ENCODE measurements at regions not wholly inside any gene's neighbourhood (a gene's known extent, or its start where the extent isn't known, plus 50 kb on each side); places are given as distances from the start of the nearest gene placed in this dataset.

DNA sequence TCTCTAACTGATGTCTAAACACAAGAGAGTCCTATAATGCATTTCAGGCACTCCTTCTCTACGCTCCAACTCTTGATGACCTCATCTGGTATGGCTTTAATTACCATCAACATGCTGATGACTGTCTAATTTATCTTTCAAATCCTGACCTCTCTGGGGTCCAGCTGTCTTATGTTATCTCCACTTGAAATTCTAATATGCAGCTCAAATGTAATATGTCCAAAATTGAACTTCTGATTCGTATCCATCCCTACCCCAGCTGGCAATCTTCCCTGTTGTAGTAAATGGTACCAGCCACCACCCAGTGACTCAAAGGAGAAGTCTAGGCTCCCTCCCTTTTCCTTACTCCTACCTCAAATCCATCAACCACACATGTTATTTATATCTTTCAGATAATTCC is 288.0 kb upstream of the SLC10A2 start:
- Histone ChIP-seq H2AFZ (ENCODE audit: low read depth) (no peak overlapping the region), H3K36me3 (ENCODE audit: insufficient read depth) (no peaks in the 10 kb centered on the region), H3K27me3 (ENCODE audit: insufficient read depth, low read depth) (no peaks in the 10 kb centered on the region), H4K20me1 (ENCODE audit: insufficient read depth) (no peaks in the 10 kb centered on the region), H3K79me2 (ENCODE audit: insufficient read depth, low read depth) (no peaks in the 10 kb centered on the region), H3K9ac (no peak overlapping the region), H3K4me3 (IDR thresholded peaks at IDR 0.05; ENCODE audit: insufficient read depth, low read depth, low read length) (no peak overlapping the region), H3K27ac (no peak overlapping the region), H3K4me2 (no peak overlapping the region), H3K4me1 (ENCODE audit: low read depth, poor library complexity, severe bottlenecking) (no peaks in the 10 kb centered on the region)
- TF ChIP-seq, protein P1, sequence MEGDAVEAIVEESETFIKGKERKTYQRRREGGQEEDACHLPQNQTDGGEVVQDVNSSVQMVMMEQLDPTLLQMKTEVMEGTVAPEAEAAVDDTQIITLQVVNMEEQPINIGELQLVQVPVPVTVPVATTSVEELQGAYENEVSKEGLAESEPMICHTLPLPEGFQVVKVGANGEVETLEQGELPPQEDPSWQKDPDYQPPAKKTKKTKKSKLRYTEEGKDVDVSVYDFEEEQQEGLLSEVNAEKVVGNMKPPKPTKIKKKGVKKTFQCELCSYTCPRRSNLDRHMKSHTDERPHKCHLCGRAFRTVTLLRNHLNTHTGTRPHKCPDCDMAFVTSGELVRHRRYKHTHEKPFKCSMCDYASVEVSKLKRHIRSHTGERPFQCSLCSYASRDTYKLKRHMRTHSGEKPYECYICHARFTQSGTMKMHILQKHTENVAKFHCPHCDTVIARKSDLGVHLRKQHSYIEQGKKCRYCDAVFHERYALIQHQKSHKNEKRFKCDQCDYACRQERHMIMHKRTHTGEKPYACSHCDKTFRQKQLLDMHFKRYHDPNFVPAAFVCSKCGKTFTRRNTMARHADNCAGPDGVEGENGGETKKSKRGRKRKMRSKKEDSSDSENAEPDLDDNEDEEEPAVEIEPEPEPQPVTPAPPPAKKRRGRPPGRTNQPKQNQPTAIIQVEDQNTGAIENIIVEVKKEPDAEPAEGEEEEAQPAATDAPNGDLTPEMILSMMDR (conservative IDR thresholded peaks at IDR 0.05; ENCODE audit: low read depth, low read length), result no peak

DNA sequence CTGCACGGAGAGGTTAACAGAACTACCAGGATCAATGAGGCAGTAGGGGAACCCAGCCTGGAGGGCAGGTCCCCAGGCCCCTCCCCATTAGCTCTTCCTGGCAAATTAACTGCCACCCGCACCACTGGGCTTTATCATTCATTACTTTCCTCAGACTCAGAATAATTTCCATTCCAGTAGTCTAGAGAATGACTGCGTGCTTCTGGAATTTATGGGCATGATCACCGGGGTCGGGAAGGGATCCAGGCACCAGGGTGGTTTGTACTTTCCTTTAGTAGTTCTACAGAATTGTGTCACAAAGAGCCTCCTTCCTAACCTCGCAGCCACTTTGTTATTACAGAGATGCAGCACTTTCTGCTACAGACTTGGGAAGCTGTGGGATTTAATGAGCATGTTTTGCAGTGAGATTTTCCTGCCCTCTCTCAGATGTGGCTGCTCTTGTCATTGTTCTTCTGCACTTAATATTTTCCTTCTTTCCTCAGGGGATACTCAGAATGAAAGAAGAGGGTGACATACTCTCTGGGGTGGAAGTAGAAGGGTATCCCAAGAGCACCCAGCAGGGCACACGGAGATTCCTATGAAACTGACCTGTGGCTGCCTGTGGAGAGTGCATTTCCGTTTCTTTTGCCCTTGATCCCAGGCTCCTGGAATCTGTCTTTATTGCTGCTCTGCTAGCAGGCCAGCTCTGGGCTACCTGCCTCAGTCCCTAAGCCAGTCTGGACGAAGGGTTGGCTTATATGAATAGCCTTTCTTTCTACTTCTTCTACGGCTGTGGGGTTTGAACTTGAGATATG is 285.0 kb upstream of the SLC10A2 start:
- Histone ChIP-seq H3K4me1 (ENCODE audit: low read depth, poor library complexity, severe bottlenecking) (no peaks in the 10 kb centered on the region), H3K27ac (no peak overlapping the region), H3K4me2 (no peak overlapping the region), H3K4me3 (IDR thresholded peaks at IDR 0.05; ENCODE audit: insufficient read depth, low read depth, low read length) (no peak overlapping the region), H3K79me2 (ENCODE audit: insufficient read depth, low read depth) (no peaks in the 10 kb centered on the region), H4K20me1 (ENCODE audit: insufficient read depth) (no peaks in the 10 kb centered on the region), H3K36me3 (ENCODE audit: insufficient read depth) (no peaks in the 10 kb centered on the region), H3K9ac (no peak overlapping the region), H3K27me3 (ENCODE audit: insufficient read depth, low read depth) (no peaks in the 10 kb centered on the region), H2AFZ (ENCODE audit: low read depth) (no peak overlapping the region)
- TF ChIP-seq, protein P1 (conservative IDR thresholded peaks at IDR 0.05; ENCODE audit: low read depth, low read length), result no peak

DNA sequence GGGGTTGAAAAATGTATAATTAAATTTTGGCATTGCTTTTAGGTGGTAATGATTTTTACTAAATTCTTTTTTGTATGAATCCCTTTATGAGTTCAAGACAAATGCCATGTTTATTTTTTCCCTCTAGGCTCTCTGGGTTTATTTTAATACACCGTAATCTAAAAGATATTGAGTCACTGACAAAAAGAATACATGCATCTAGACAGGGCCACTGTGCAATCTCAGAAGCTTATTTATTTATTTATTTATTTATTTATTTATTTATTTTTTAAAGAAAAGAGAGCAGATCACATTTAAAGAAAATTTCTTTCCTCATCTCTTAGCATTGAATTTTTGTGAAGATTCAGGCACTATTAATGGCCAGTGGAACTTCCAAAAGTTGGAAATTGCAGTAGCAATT is 283.9 kb upstream of the SLC10A2 start:
- TF ChIP-seq, protein P1 (conservative IDR thresholded peaks at IDR 0.05; ENCODE audit: low read depth, low read length), result no peak
- Histone ChIP-seq H3K36me3 (ENCODE audit: insufficient read depth) (no peaks in the 10 kb centered on the region), H2AFZ (ENCODE audit: low read depth) (no peak overlapping the region), H3K4me3 (IDR thresholded peaks at IDR 0.05; ENCODE audit: insufficient read depth, low read depth, low read length) (no peak overlapping the region), H3K4me1 (ENCODE audit: low read depth, poor library complexity, severe bottlenecking) (no peaks in the 10 kb centered on the region), H4K20me1 (ENCODE audit: insufficient read depth) (no peaks in the 10 kb centered on the region), H3K27ac (no peak overlapping the region), H3K9ac (no peak overlapping the region), H3K79me2 (ENCODE audit: insufficient read depth, low read depth) (no peaks in the 10 kb centered on the region), H3K4me2 (no peak overlapping the region), H3K27me3 (ENCODE audit: insufficient read depth, low read depth) (no peaks in the 10 kb centered on the region)

DNA sequence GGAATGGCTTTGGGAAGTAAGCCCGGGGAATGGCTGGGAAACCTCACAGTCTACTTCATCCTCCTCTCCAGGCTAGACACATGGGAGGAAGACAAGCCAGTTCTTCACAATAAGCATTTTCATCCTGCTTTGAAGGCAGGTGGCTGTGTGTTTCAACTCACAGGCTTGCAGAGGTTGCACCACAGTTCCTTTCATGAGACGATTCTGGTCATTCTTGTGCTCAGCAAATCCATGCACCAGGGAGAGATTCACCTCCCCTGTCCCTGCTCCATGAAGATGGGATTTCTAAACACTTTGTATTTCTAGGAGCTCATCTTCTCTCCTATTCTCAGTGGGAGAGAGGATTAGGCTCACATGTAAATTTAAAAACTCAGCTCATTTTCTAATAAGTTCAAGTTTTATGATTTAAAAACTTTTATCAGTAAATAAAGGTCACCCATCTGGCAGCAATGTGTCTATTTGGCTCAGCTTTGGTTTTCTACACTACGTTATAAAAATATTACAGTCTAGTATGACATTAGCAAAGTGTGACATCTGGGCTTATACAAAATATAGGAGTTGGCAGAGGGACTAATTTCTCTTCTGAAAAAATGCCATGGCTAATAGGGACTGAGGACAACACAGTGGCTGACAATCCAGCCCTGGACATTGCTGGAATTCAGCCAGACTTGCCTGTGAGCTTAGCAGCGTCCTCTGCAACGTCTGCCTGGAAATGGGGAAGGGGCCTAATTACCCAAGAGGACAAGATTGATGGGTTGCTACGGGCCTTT is 283.2 kb upstream of the SLC10A2 start:
- Histone ChIP-seq H3K27ac (no peak overlapping the region), H3K4me2 (no peak overlapping the region), H3K4me1 (ENCODE audit: low read depth, poor library complexity, severe bottlenecking) (no peaks in the 10 kb centered on the region), H3K9ac (no peak overlapping the region), H3K4me3 (IDR thresholded peaks at IDR 0.05; ENCODE audit: insufficient read depth, low read depth, low read length) (no peak overlapping the region), H3K27me3 (ENCODE audit: insufficient read depth, low read depth) (no peaks in the 10 kb centered on the region), H4K20me1 (ENCODE audit: insufficient read depth) (no peaks in the 10 kb centered on the region), H3K79me2 (ENCODE audit: insufficient read depth, low read depth) (no peaks in the 10 kb centered on the region), H3K36me3 (ENCODE audit: insufficient read depth) (no peaks in the 10 kb centered on the region), H2AFZ (ENCODE audit: low read depth) (no peak overlapping the region)
- TF ChIP-seq, protein P1 (conservative IDR thresholded peaks at IDR 0.05; ENCODE audit: low read depth, low read length), result no peak

All from KMS-11 (cell line).